HG03457 (cell line): ENCODE measurements at regions not wholly inside any gene's neighbourhood (a gene's known extent, or its start where the extent isn't known, plus 50 kb on each side); places are given as distances from the start of the nearest gene placed in this dataset.

Source experiments
- ATAC-seq: cut with Tn5 transposase; IDR thresholded peaks from one replicate; pipeline ENCODE4 v1.9.1; 2021; ENCODE audit warnings: moderate number of reproducible peaks; ENCODE audit not compliant: unreplicated experiment

GRCh38 chr3:181764544-181764943 is 52.8 kb downstream of the SOX2 start:
- no peak for ATAC-seq

GRCh38 chr3:181770296-181770695 is 58.6 kb downstream of the SOX2 start:
- ATAC-seq = no peak

GRCh38 chr3:181771120-181771519 is 59.4 kb downstream of the SOX2 start:
- no peak for ATAC-seq

GRCh38 chr3:181772166-181772565 is 60.4 kb downstream of the SOX2 start:
- ATAC-seq = no peak

- ATAC-seq = no peak
Observed at GRCh38 chr3:181773921-181774320, 62.2 kb downstream of the SOX2 start.

- no peak for ATAC-seq
Observed at GRCh38 chr3:181782306-181782954, 70.7 kb downstream of the SOX2 start.

GRCh38 chr3:181790561-181790960 is 78.8 kb downstream of the SOX2 start:
- no peak for ATAC-seq

GRCh38 chr3:181791056-181791955 is 79.6 kb downstream of the SOX2 start:
- ATAC-seq = no peak

GRCh38 chr3:181793006-181793405 is 81.3 kb downstream of the SOX2 start:
- no peak for ATAC-seq

- no peak for ATAC-seq
Observed at GRCh38 chr3:181794011-181794790, 82.5 kb downstream of the SOX2 start.

- ATAC-seq = no peak
Observed at GRCh38 chr3:181796641-181797040, 84.9 kb downstream of the SOX2 start.

GRCh38 chr3:181797431-181797830 is 85.7 kb downstream of the SOX2 start:
- ATAC-seq = no peak

- ATAC-seq = no peak
Observed at GRCh38 chr3:181805703-181806102, 94.0 kb downstream of the SOX2 start.

GRCh38 chr3:181808053-181808452 is 96.3 kb downstream of the SOX2 start:
- no peak for ATAC-seq

- ATAC-seq = no peak
Observed at GRCh38 chr3:181823716-181824115, 112.0 kb downstream of the SOX2 start.

GRCh38 chr3:181824961-181825360 is 113.2 kb downstream of the SOX2 start:
- ATAC-seq = no peak

- no peak for ATAC-seq
Observed at GRCh38 chr3:181839039-181839915, 127.6 kb downstream of the SOX2 start.

GRCh38 chr3:181839916-181840297 is 128.2 kb downstream of the SOX2 start:
- no peak for ATAC-seq

- no peak for ATAC-seq
Observed at GRCh38 chr3:181844211-181844610, 132.5 kb downstream of the SOX2 start.

- ATAC-seq = no peak
Observed at GRCh38 chr3:181847276-181847675, 135.6 kb downstream of the SOX2 start.

GRCh38 chr3:181851063-181851462 is 139.3 kb downstream of the SOX2 start:
- ATAC-seq = no peak
